ENCODE measurements at regions not wholly inside any gene's neighbourhood (a gene's known extent, or its start where the extent isn't known, plus 50 kb on each side); places are given as distances from the start of the nearest gene placed in this dataset.

- WGBS, 5 donors = 87 to 92% (median 90%) methylated on average over 23 of the region's 23 CpGs
- TF ChIP-seq POLR2A (IDR thresholded peaks at IDR 0.05) = no peak
- TF ChIP-seq, protein P1, sequence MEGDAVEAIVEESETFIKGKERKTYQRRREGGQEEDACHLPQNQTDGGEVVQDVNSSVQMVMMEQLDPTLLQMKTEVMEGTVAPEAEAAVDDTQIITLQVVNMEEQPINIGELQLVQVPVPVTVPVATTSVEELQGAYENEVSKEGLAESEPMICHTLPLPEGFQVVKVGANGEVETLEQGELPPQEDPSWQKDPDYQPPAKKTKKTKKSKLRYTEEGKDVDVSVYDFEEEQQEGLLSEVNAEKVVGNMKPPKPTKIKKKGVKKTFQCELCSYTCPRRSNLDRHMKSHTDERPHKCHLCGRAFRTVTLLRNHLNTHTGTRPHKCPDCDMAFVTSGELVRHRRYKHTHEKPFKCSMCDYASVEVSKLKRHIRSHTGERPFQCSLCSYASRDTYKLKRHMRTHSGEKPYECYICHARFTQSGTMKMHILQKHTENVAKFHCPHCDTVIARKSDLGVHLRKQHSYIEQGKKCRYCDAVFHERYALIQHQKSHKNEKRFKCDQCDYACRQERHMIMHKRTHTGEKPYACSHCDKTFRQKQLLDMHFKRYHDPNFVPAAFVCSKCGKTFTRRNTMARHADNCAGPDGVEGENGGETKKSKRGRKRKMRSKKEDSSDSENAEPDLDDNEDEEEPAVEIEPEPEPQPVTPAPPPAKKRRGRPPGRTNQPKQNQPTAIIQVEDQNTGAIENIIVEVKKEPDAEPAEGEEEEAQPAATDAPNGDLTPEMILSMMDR (IDR thresholded peaks at IDR 0.05) = no peak
- TF ChIP-seq EP300 (IDR thresholded peaks at IDR 0.05) = no peak
- TF ChIP-seq POLR2AphosphoS5 (IDR thresholded peaks at IDR 0.05) = no peak
- intact Hi-C loops (cut with DNase I; ENCODE audit: low total_unique reads) = no loop called here
- peak in 1 of 2 donors; percentile 22 for DNase-seq
- H3K27ac ChIP-seq = no peak overlapping the region
- H3K4me1 ChIP-seq = no peaks in the 10 kb centered on the region
- H3K27me3 ChIP-seq = peaks cover 0 to 15% (median 0%) of the 10 kb centered on the region in 3 donors
- no peaks in the 10 kb centered on the region for H3K9me3 ChIP-seq
- H3K4me3 ChIP-seq = no peak overlapping the region
- H3K36me3 ChIP-seq = no peaks in the 10 kb centered on the region
Measured at GRCh38 chr18:78582181-78582709, 397.4 kb upstream of the SALL3 start.

- WGBS, 5 donors = 71 to 83% (median 81%) methylated on average over 26 of the region's 26 CpGs
- no peaks in the 10 kb centered on the region for H3K4me1 ChIP-seq
- no peak overlapping the region for H3K27ac ChIP-seq
- DNase-seq = no peak
- TF ChIP-seq POLR2A (IDR thresholded peaks at IDR 0.05) (no peak), EP300 (IDR thresholded peaks at IDR 0.05) (no peak)
- TF ChIP-seq, protein P1 (IDR thresholded peaks at IDR 0.05) = no peak
- H3K4me3 ChIP-seq = no peak overlapping the region
- H3K27me3 ChIP-seq = peaks cover 0 to 15% (median 0%) of the 10 kb centered on the region in 3 donors
- H3K9me3 ChIP-seq = no peaks in the 10 kb centered on the region
- intact Hi-C loops (cut with DNase I; ENCODE audit: low total_unique reads) = no loop called here
- H3K36me3 ChIP-seq = no peaks in the 10 kb centered on the region
Measured at GRCh38 chr18:78582898-78583738, 396.5 kb upstream of the SALL3 start.

GRCh38 chr18:78583739-78584458, 395.7 kb upstream of the SALL3 start:
- Histone ChIP-seq H3K27me3 (peaks cover 0 to 15% (median 0%) of the 10 kb centered on the region in 3 donors), H3K4me3 (no peak overlapping the region), H3K9me3 (no peaks in the 10 kb centered on the region), H3K36me3 (no peaks in the 10 kb centered on the region), H3K4me1 (no peaks in the 10 kb centered on the region), H3K27ac (no peak overlapping the region)
- intact Hi-C loops (cut with DNase I; ENCODE audit: low total_unique reads) = no loop called here
- DNase-seq = no peak
- TF ChIP-seq EP300 (IDR thresholded peaks at IDR 0.05) = no peak
- TF ChIP-seq, protein P1 (IDR thresholded peaks at IDR 0.05) = no peak
- no peak for TF ChIP-seq POLR2AphosphoS5 (IDR thresholded peaks at IDR 0.05)
- no peak for TF ChIP-seq POLR2A (IDR thresholded peaks at IDR 0.05)
- 73 to 90% (median 81%) methylated on average over 20 to 23 of the region's 23 CpGs for WGBS, 5 donors

DNA sequence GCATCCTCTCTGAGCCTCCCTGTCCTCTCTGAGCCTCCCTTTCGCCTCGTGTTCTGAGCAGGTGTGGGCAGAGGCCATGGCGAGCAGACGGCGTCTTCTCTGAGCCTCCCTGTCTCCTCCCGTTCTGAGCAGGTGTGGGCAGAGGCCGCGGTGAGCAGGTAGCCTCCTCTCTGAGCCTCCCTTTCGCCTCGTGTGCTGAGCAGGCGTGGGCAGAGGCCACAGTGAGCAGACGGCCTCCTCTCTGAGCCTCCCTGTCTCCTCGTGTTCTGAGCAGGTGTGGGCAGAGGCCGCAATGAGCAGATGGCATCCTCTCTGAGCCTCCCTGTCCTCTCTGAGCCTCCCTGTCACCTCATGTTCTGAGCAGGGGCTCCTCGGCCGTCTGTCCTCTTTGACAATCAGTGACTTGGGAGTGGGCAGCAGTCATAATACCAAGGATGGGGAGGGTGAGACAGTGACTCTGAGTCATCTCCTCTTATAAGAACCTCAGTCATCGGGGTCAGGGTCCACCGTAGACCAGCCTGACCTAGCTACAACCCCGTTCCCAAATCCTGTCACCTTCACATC, 395.1 kb upstream of the SALL3 start:
- no peaks in the 10 kb centered on the region for H3K4me1 ChIP-seq
- H3K27ac ChIP-seq = no peak overlapping the region
- peaks cover 0 to 15% (median 0%) of the 10 kb centered on the region in 3 donors for H3K27me3 ChIP-seq
- no peaks in the 10 kb centered on the region for H3K36me3 ChIP-seq
- DNase-seq = no peak
- WGBS, 5 donors = 79 to 93% (median 88%) methylated on average over 19 of the region's 19 CpGs
- no peaks in the 10 kb centered on the region for H3K9me3 ChIP-seq
- intact Hi-C loops (cut with DNase I; ENCODE audit: low total_unique reads) = no loop called here
- TF ChIP-seq EP300 (IDR thresholded peaks at IDR 0.05) = no peak
- H3K4me3 ChIP-seq = no peak overlapping the region
